SU-DHL-6 (cell line): ENCODE measurements at regions not wholly inside any gene's neighbourhood (a gene's known extent, or its start where the extent isn't known, plus 50 kb on each side); places are given as distances from the start of the nearest gene placed in this dataset.

ENCODE experiments used
- CTCF ChIP-seq: fragments of 200-600 bp; sonication (generic); IDR thresholded peaks from one replicate; pipeline ENCODE4 v1.5.1; 2017; ENCODE audit warnings: antibody characterized with exemption, mild to moderate bottlenecking, low read length, moderate library complexity; ENCODE audit not compliant: insufficient read depth, poor library complexity, severe bottlenecking
- EZH2phosphoT487 ChIP-seq: fragments of 200-600 bp; sonication (generic), shearing (Covaris generic); conservative IDR thresholded peaks from 2 replicates; pipeline ENCODE4 v1.6.1; 2018; ENCODE audit warnings: mild to moderate bottlenecking, antibody characterized with exemption, low read length, moderate library complexity, mixed read lengths

GRCh38 chr6:112911959-112912358 is 564.8 kb downstream of the RFPL4B start:
- TF ChIP-seq CTCF (no peak), EZH2phosphoT487 (no peak)
